ENCODE measurements at regions not wholly inside any gene's neighbourhood (a gene's known extent, or its start where the extent isn't known, plus 50 kb on each side); places are given as distances from the start of the nearest gene placed in this dataset.
A peak's percentile ranks its signal among the peaks of the same experiment; 100 is the strongest.

- Histone ChIP-seq H3K4me3 (ENCODE audit: severe bottlenecking) (no peak overlapping the region), H3K4me1 (ENCODE audit: insufficient read depth, poor library complexity, severe bottlenecking) (no peaks in the 10 kb centered on the region), H3K27ac (ENCODE audit: poor library complexity, severe bottlenecking) (no peak overlapping the region), H3K27me3 (ENCODE audit: insufficient read depth, poor library complexity, severe bottlenecking) (peaks cover 11% of the 10 kb centered on the region), H3K9me3 (ENCODE audit: severe bottlenecking) (no peaks in the 10 kb centered on the region), H3K36me3 (ENCODE audit: low read depth) (no peaks in the 10 kb centered on the region)
- no peak for DNase-seq (ENCODE audit: low spot score)
- no peak for TF ChIP-seq CTCF (IDR thresholded peaks at IDR 0.05; ENCODE audit: poor library complexity, severe bottlenecking)
- no peak for ATAC-seq (ENCODE audit: low read depth)
Observed at GRCh38 chr10:76784076-76784475, 853.5 kb downstream of the KCNMA1 start.

- no peaks in the 10 kb centered on the region for H3K36me3 ChIP-seq (ENCODE audit: low read depth)
- no peaks in the 10 kb centered on the region for H3K4me1 ChIP-seq (ENCODE audit: insufficient read depth, poor library complexity, severe bottlenecking)
- no peak for DNase-seq (ENCODE audit: low spot score)
- H3K9me3 ChIP-seq (ENCODE audit: severe bottlenecking): no peaks in the 10 kb centered on the region
- ATAC-seq (ENCODE audit: low read depth): no peak
- H3K27ac ChIP-seq (ENCODE audit: poor library complexity, severe bottlenecking): no peak overlapping the region
- TF ChIP-seq CTCF (IDR thresholded peaks at IDR 0.05; ENCODE audit: poor library complexity, severe bottlenecking): no peak
- peaks cover 11% of the 10 kb centered on the region for H3K27me3 ChIP-seq (ENCODE audit: insufficient read depth, poor library complexity, severe bottlenecking)
- no peak overlapping the region for H3K4me3 ChIP-seq (ENCODE audit: severe bottlenecking)
Observed at GRCh38 chr10:76779796-76780301, 857.8 kb downstream of the KCNMA1 start.

GRCh38 chr10:76778914-76779795, 858.5 kb downstream of the KCNMA1 start:
- no peaks in the 10 kb centered on the region for H3K4me1 ChIP-seq (ENCODE audit: insufficient read depth, poor library complexity, severe bottlenecking)
- H3K4me3 ChIP-seq (ENCODE audit: severe bottlenecking): no peak overlapping the region
- ATAC-seq (ENCODE audit: low read depth) (peak; percentile 25; the same call in 1 of the 3 replicates), DNase-seq (ENCODE audit: low spot score) (no peak)
- H3K27me3 ChIP-seq (ENCODE audit: insufficient read depth, poor library complexity, severe bottlenecking): peaks cover 11% of the 10 kb centered on the region
- no peaks in the 10 kb centered on the region for H3K9me3 ChIP-seq (ENCODE audit: severe bottlenecking)
- H3K27ac ChIP-seq (ENCODE audit: poor library complexity, severe bottlenecking): no peak overlapping the region
- no peaks in the 10 kb centered on the region for H3K36me3 ChIP-seq (ENCODE audit: low read depth)
- TF ChIP-seq CTCF (IDR thresholded peaks at IDR 0.05; ENCODE audit: poor library complexity, severe bottlenecking): no peak

DNA sequence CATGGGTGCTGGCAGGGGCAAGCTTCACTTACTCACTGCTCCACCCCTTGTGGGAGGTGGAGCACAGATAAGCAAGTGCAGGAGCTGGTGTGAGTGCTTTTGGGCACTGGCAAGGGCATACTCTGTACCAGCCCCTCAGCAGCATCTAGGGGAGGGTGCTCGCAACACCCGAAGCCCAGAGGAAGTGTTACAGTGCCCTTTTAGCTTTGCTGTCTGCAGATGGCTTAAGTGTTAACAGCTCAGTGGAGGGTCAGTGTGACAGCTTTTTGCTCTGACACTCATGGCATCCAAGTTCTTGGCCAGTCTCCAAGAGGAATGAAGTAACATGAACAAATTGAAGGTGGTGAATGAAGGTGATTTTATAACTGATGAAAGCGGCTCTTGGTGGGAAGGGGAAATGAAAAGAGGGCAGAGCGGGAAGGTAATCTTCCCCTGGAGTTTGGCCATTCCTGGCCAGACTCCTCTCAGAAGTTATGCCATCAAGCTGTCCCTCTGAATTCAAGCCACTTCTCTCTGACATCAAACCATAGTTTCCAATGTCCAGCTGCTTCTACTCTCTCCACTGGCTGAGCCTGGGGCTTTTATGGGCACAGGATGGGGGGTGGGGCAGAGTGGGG, 862.5 kb downstream of the KCNMA1 start:
- no peak for TF ChIP-seq CTCF (IDR thresholded peaks at IDR 0.05; ENCODE audit: poor library complexity, severe bottlenecking)

More for the DNA sequence above, 862.5 kb downstream of the KCNMA1 start:
- Histone ChIP-seq H3K27ac (ENCODE audit: poor library complexity, severe bottlenecking) (no peak overlapping the region), H3K4me1 (ENCODE audit: insufficient read depth, poor library complexity, severe bottlenecking) (no peaks in the 10 kb centered on the region), H3K36me3 (ENCODE audit: low read depth) (no peaks in the 10 kb centered on the region), H3K9me3 (ENCODE audit: severe bottlenecking) (no peaks in the 10 kb centered on the region), H3K4me3 (ENCODE audit: severe bottlenecking) (no peak overlapping the region), H3K27me3 (ENCODE audit: insufficient read depth, poor library complexity, severe bottlenecking) (peaks cover 11% of the 10 kb centered on the region)
- DNase-seq (ENCODE audit: low spot score): no peak
- ATAC-seq (ENCODE audit: low read depth): no peak

Data from RWPE2 (cell line).